ENCODE measurements at regions not wholly inside any gene's neighbourhood (a gene's known extent, or its start where the extent isn't known, plus 50 kb on each side); places are given as distances from the start of the nearest gene placed in this dataset.

GRCh38 chr9:13491493-13492424, 212.3 kb upstream of the MPDZ start:
- no peak overlapping the region for H3K27ac Mint-ChIP-seq
- Histone ChIP-seq H3K27me3 (replicated peaks in 1 of 4; ENCODE audit: control extremely low read depth in 1 of 4, control insufficient read depth in 3 of 4, insufficient read depth in 4 of 4, low read length in 3 of 4) (no peaks in the 10 kb centered on the region), H3K27ac (ENCODE audit: low read length in 2 of 2) (no peak overlapping the region), H3K79me2 (ENCODE audit: control insufficient read depth, insufficient read depth, low read length) (no peaks in the 10 kb centered on the region), H2AFZ (ENCODE audit: insufficient read depth, low read depth, low read length, poor library complexity, severe bottlenecking) (no peak overlapping the region), H4K20me1 (ENCODE audit: control insufficient read depth, insufficient read depth, low read length, poor library complexity, severe bottlenecking) (no peaks in the 10 kb centered on the region), H3K9ac (ENCODE audit: low read length) (no peak overlapping the region), H3K36me3 (replicated peaks in 1 of 2; ENCODE audit: control extremely low read depth in 1 of 2, control insufficient read depth in 1 of 2, extremely low read depth in 1 of 2, insufficient read depth in 2 of 2, low read length in 1 of 2) (no peaks in the 10 kb centered on the region), H3K4me1 (ENCODE audit: control insufficient read depth in 2 of 2, insufficient read depth in 2 of 2, low read length in 2 of 2) (no peaks in the 10 kb centered on the region), H3K4me3 (ENCODE audit: control extremely low read depth in 1 of 5, extremely low read depth in 1 of 5, insufficient read depth in 1 of 5, low read depth in 2 of 5, low read length in 4 of 5) (no peak overlapping the region), H3K9me3 (ENCODE audit: control extremely low read depth in 1 of 3, control insufficient read depth in 2 of 3, insufficient read depth in 1 of 3, low read length in 2 of 3) (no peaks in the 10 kb centered on the region), H3K4me2 (replicated peaks; ENCODE audit: low read depth, low read length, poor library complexity, severe bottlenecking) (no peak overlapping the region)
- no peaks in the 10 kb centered on the region for H3K27me3 Mint-ChIP-seq
- H3K4me3 Mint-ChIP-seq = no peak overlapping the region
- ChIA-PET POLR2A (no interaction called here), CTCF (no interaction called here)
- ATAC-seq (ENCODE audit: low read depth) = no peak
- no peaks in the 10 kb centered on the region for H3K9me3 Mint-ChIP-seq (ENCODE audit: insufficient read depth)
- 55% methylated on average over 2 of the region's 11 CpGs for WGBS (ENCODE audit: insufficient coverage)
- no peaks in the 10 kb centered on the region for H3K4me1 Mint-ChIP-seq
- TF ChIP-seq EZH2 (IDR thresholded peaks at IDR 0.05; ENCODE audit: borderline replicate concordance, insufficient read depth, low read depth, low read length, poor library complexity, severe bottlenecking) (no peak), CTCF (IDR thresholded peaks at IDR 0.05) (no peak)
- no peak for DNase-seq
- intact Hi-C loops (cut with micrococcal nuclease) = no loop called here

- Mint-ChIP-seq H3K27ac (no peak overlapping the region), H3K4me1 (no peaks in the 10 kb centered on the region), H3K9me3 (ENCODE audit: insufficient read depth) (no peaks in the 10 kb centered on the region), H3K27me3 (no peaks in the 10 kb centered on the region), H3K4me3 (no peak overlapping the region)
- no peak for DNase-seq
- H3K36me3 ChIP-seq (replicated peaks in 1 of 2; ENCODE audit: control extremely low read depth in 1 of 2, control insufficient read depth in 1 of 2, extremely low read depth in 1 of 2, insufficient read depth in 2 of 2, low read length in 1 of 2) = no peaks in the 10 kb centered on the region
- no peak for ATAC-seq (ENCODE audit: low read depth)
- no peak overlapping the region for H2AFZ ChIP-seq (ENCODE audit: insufficient read depth, low read depth, low read length, poor library complexity, severe bottlenecking)
- TF ChIP-seq CTCF (IDR thresholded peaks at IDR 0.05) = no peak
- TF ChIP-seq EZH2 (IDR thresholded peaks at IDR 0.05; ENCODE audit: borderline replicate concordance, insufficient read depth, low read depth, low read length, poor library complexity, severe bottlenecking) = no peak
- H3K9ac ChIP-seq (ENCODE audit: low read length) = no peak overlapping the region
- intact Hi-C loops (cut with micrococcal nuclease) = no loop called here
- no CpG with 5 or more reads among the region's 1 CpG for WGBS (ENCODE audit: insufficient coverage)
- H3K27me3 ChIP-seq (replicated peaks in 1 of 4; ENCODE audit: control extremely low read depth in 1 of 4, control insufficient read depth in 3 of 4, insufficient read depth in 4 of 4, low read length in 3 of 4) = no peaks in the 10 kb centered on the region
- no peak overlapping the region for H3K27ac ChIP-seq (ENCODE audit: low read length in 2 of 2)
- H4K20me1 ChIP-seq (ENCODE audit: control insufficient read depth, insufficient read depth, low read length, poor library complexity, severe bottlenecking) = no peaks in the 10 kb centered on the region
- no peaks in the 10 kb centered on the region for H3K4me1 ChIP-seq (ENCODE audit: control insufficient read depth in 2 of 2, insufficient read depth in 2 of 2, low read length in 2 of 2)
- no peaks in the 10 kb centered on the region for H3K9me3 ChIP-seq (ENCODE audit: control extremely low read depth in 1 of 3, control insufficient read depth in 2 of 3, insufficient read depth in 1 of 3, low read length in 2 of 3)
- ChIA-PET POLR2A (no interaction called here), CTCF (no interaction called here)
- no peaks in the 10 kb centered on the region for H3K79me2 ChIP-seq (ENCODE audit: control insufficient read depth, insufficient read depth, low read length)
- no peak overlapping the region for H3K4me2 ChIP-seq (replicated peaks; ENCODE audit: low read depth, low read length, poor library complexity, severe bottlenecking)
- H3K4me3 ChIP-seq (ENCODE audit: control extremely low read depth in 1 of 5, extremely low read depth in 1 of 5, insufficient read depth in 1 of 5, low read depth in 2 of 5, low read length in 4 of 5) = no peak overlapping the region
These were observed 211.6 kb upstream of the MPDZ start for GRCh38 chr9:13491138-13491492.

All from B cell (primary cell).